HCT116 (cell line): ENCODE measurements at regions not wholly inside any gene's neighbourhood (a gene's known extent, or its start where the extent isn't known, plus 50 kb on each side); places are given as distances from the start of the nearest gene placed in this dataset.

ENCODE experiments used
- CTCF ChIP-seq, 3 experiments: fragments of 200-600 bp in 1 of 3; sonication (generic) in 1 of 3; IDR thresholded peaks in 2 of 3; conservative IDR thresholded peaks in 1 of 3; 2 replicates each; pipeline ENCODE4 v1.5.1; 2012 to 2017; ENCODE audit warnings: low read depth in 2 of 3, low read length in 2 of 3, antibody characterized with exemption in 1 of 3, borderline replicate concordance in 1 of 3, control low read depth in 1 of 3, mild to moderate bottlenecking in 1 of 3, mixed read lengths in 1 of 3, mixed run types in 1 of 3, moderate library complexity in 1 of 3; ENCODE audit not compliant: insufficient read depth in 1 of 3
- MAX ChIP-seq: IDR thresholded peaks from 2 replicates; pipeline ENCODE4 v1.6.1; 2012
- POLR2AphosphoS5 ChIP-seq: IDR thresholded peaks from 2 replicates; pipeline ENCODE4 v1.6.1; 2011; ENCODE audit warnings: mild to moderate bottlenecking, low read depth, low read length, moderate library complexity

DNA sequence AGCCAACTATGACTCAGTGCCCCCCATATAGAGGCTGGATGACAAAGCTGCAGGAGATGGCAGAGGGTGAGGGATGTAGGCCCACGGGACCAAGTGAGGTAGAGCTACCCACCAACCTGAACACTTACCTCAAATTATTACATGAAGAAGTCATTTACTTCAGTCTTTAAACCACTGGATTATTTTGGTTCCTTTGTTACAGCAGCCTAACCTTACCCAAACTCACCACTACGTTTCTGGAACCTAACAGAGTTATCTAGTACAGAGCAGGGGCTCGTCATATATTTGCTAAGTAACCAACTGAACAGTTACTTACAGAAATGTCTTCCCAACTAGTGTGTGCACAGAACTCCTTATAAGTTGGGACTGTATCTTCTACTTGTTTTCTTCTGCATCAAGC is 85.2 kb upstream of the IGF1 start:
- TF ChIP-seq CTCF (IDR thresholded peaks at IDR 0.05 in 2 of 3, conservative IDR thresholded peaks at IDR 0.05 in 1 of 3; ENCODE audit: borderline replicate concordance in 1 of 3, insufficient read depth in 1 of 3, low read depth in 2 of 3, low read length in 2 of 3) (no peak), POLR2AphosphoS5 (no peak), MAX (no peak)
